AG09309 (cell line): ENCODE measurements at regions not wholly inside any gene's neighbourhood (a gene's known extent, or its start where the extent isn't known, plus 50 kb on each side); places are given as distances from the start of the nearest gene placed in this dataset.

Experiments
- DNase-seq: peaks from one replicate; pipeline ENCODE4 v3.0.0-alpha.2; 2010; ENCODE audit warnings: low read depth
- H3K4me3 ChIP-seq: 2 replicates; pipeline ENCODE4 v1.5.1; 2011; ENCODE audit warnings: mild to moderate bottlenecking, low read depth, low read length, moderate library complexity; ENCODE audit not compliant: control insufficient read depth
- TF ChIP-seq, protein P1 (sequence below): IDR thresholded peaks from 2 replicates; pipeline ENCODE4 v1.5.1; 2011; ENCODE audit warnings: mild to moderate bottlenecking, low read depth, low read length, inconsistent platforms; ENCODE audit not compliant: insufficient read depth, control insufficient read depth; ENCODE audit errors: missing control alignments

DNA sequence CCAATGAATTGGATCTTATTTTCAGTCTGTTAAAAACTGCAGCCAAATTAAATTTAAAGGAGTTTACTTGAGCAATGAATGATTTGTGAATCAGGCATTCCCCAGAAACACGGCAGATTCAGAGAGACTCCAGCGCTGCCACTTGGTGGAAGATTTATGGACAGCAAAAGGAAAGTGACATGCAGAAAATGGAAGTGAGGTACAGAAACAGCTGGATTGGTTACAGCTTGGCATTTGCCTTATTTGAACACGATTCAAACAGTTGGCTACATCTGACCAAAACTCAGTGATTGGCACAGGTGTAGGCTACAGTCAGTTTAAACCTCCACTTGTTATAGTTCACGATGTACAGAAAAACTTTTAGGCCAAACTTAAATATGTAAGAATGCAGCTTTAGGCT is 257.6 kb upstream of the IMPG1 start:
- H3K4me3 ChIP-seq, result no peak overlapping the region
- no peak for DNase-seq
- TF ChIP-seq, protein P1, sequence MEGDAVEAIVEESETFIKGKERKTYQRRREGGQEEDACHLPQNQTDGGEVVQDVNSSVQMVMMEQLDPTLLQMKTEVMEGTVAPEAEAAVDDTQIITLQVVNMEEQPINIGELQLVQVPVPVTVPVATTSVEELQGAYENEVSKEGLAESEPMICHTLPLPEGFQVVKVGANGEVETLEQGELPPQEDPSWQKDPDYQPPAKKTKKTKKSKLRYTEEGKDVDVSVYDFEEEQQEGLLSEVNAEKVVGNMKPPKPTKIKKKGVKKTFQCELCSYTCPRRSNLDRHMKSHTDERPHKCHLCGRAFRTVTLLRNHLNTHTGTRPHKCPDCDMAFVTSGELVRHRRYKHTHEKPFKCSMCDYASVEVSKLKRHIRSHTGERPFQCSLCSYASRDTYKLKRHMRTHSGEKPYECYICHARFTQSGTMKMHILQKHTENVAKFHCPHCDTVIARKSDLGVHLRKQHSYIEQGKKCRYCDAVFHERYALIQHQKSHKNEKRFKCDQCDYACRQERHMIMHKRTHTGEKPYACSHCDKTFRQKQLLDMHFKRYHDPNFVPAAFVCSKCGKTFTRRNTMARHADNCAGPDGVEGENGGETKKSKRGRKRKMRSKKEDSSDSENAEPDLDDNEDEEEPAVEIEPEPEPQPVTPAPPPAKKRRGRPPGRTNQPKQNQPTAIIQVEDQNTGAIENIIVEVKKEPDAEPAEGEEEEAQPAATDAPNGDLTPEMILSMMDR, result no peak

DNA sequence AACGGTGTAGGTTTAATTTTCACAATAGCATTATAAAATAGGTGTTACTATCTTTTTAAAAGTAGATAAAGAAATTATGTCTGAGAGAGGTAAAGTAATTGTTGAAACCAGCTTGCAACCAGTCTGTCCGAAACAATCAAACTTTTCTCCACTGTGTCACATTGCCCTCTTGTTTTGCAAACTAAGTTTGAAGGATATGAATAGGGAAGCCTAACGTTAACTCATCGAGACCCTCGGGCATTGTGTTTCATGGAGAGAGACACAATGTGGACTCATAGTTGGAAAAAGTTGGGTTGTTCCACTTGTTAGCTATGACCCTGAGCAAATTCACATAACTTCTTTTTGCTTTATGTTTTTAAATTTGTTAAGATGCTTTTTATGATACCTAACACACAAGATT is 254.4 kb upstream of the IMPG1 start:
- no peak for DNase-seq
- TF ChIP-seq, protein P1, result no peak
- no peak overlapping the region for H3K4me3 ChIP-seq
